ENCODE measurements at regions not wholly inside any gene's neighbourhood (a gene's known extent, or its start where the extent isn't known, plus 50 kb on each side); places are given as distances from the start of the nearest gene placed in this dataset.
"Not testable (repeated sequence)": the region's sequence is repeated elsewhere in the genome, so short reads cannot be mapped to it uniquely, and the experiment has no call there.

DNA sequence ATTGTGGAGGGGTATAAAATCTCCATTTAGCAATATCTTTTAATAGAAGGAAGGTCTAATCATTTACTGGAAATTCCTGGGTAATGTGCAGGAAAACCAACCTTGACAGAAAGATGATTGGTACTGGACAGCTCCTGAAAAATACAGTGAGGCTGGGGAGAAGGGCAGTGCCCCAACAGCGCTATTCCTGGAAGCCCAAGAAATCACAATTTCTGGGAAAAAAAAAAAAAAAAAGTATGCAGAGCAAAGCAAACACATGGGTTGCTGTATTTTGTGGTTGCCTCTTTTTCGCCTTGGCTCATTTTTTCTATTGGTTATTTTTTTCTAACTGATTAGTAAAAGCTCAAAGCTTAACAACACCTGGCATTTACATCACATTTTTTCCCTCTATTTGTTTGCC lies 249.7 kb downstream of the ENC1 start:
- CTCF ChIA-PET = interaction anchor here (0.6 to 0.7 kb wide), 2 partner anchors 375 to 410 kb away, joined by 3 to 4 read pairs; no protein-coding TSS in a partner anchor
- intact Hi-C loops (cut with micrococcal nuclease; ENCODE audit: unreplicated experiment) = loop anchor here (5.0 to 10.0 kb wide), 5 partner anchors 64 to 489 kb away; no protein-coding TSS in a partner anchor

DNA sequence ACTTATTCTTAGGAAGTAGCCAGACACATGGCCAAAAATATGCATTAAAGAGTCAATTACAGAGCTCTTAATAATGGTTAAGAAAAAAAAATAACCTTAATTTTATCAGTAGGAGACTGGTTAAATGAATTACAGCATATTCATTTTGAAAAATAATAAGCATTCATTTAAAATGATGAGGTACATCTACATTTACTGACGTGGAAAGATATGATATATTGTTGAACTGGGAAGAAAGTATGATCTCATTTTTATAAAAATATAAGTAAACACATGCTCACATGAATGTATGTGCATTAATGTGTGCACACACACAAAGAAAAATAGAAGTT lies 250.3 kb downstream of the ENC1 start:
- H3K4me1 Mint-ChIP-seq (ENCODE audit: low read depth, unreplicated experiment) = peaks cover 44% of the 10 kb centered on the region
- peaks cover 17% of the 10 kb centered on the region for H3K36me3 Mint-ChIP-seq (ENCODE audit: insufficient read depth, unreplicated experiment)
- H3K9me3 Mint-ChIP-seq (ENCODE audit: low read depth, unreplicated experiment) = no peaks in the 10 kb centered on the region
- BruUV-seq (replicated peaks) = no TSS peak
- H3K27me3 Mint-ChIP-seq (ENCODE audit: unreplicated experiment) = no peaks in the 10 kb centered on the region
- intact Hi-C loops (cut with micrococcal nuclease; ENCODE audit: unreplicated experiment) = loop anchor here (5.0 to 10.0 kb wide), 5 partner anchors 63 to 488 kb away; no protein-coding TSS in a partner anchor
- CTCF ChIA-PET = no interaction called here
- no peak overlapping the region for H3K4me3 Mint-ChIP-seq (ENCODE audit: low read depth, unreplicated experiment)
- H3K27ac Mint-ChIP-seq (ENCODE audit: unreplicated experiment) = no peak overlapping the region
- no peak for DNase-seq
- TF ChIP-seq, protein P1, sequence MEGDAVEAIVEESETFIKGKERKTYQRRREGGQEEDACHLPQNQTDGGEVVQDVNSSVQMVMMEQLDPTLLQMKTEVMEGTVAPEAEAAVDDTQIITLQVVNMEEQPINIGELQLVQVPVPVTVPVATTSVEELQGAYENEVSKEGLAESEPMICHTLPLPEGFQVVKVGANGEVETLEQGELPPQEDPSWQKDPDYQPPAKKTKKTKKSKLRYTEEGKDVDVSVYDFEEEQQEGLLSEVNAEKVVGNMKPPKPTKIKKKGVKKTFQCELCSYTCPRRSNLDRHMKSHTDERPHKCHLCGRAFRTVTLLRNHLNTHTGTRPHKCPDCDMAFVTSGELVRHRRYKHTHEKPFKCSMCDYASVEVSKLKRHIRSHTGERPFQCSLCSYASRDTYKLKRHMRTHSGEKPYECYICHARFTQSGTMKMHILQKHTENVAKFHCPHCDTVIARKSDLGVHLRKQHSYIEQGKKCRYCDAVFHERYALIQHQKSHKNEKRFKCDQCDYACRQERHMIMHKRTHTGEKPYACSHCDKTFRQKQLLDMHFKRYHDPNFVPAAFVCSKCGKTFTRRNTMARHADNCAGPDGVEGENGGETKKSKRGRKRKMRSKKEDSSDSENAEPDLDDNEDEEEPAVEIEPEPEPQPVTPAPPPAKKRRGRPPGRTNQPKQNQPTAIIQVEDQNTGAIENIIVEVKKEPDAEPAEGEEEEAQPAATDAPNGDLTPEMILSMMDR (IDR thresholded peaks at IDR 0.05; ENCODE audit: unreplicated experiment) = no peak

More for the DNA sequence above, 249.7 kb downstream of the ENC1 start:
- DNase-seq = no peak
- no peak overlapping the region for H3K4me3 Mint-ChIP-seq (ENCODE audit: low read depth, unreplicated experiment)
- H3K4me1 Mint-ChIP-seq (ENCODE audit: low read depth, unreplicated experiment) = peaks cover 47% of the 10 kb centered on the region
- H3K27me3 Mint-ChIP-seq (ENCODE audit: unreplicated experiment) = no peaks in the 10 kb centered on the region
- TF ChIP-seq, protein P1 (IDR thresholded peaks at IDR 0.05; ENCODE audit: unreplicated experiment) = no peak
- H3K36me3 Mint-ChIP-seq (ENCODE audit: insufficient read depth, unreplicated experiment) = peaks cover 19% of the 10 kb centered on the region
- no peaks in the 10 kb centered on the region for H3K9me3 Mint-ChIP-seq (ENCODE audit: low read depth, unreplicated experiment)
- no TSS peak for BruUV-seq (replicated peaks)
- H3K27ac Mint-ChIP-seq (ENCODE audit: unreplicated experiment) = no peak overlapping the region

DNA sequence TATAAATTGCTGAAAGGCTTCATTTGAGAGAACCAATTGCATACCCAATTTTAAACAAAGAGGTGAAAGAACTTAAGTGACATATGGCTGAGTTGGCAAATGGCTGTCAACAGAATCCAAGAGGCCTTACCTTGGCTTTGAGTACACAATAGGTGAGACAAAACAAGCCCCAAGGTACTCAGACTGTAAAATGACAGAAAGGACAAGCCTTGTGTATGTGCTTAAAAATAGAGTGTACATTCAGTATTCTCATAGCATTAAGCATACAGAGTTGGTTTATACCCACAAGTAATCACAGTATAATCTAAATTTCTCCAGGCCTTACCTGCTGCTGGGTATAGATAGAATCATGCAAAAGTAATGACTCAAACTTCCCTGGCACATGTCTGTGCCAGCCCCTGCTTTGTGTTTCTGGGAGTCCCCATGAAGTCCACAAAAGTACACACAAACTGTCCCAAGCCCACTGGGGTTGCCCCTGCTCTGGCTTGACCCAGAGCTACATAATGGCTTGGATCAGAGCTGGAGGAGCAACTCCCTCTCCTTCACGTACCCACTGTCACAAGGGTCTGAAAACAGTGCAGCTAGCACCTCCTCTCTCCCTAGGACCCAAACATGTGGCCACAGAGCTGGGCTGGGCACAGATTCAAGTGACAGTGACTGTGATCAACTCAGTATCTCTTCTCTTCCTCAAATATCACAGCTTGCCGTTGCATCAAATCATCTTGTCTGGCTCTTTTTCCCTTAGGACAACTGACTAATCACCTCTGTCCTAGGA lies 250.8 kb downstream of the ENC1 start:
- DNase-seq = no peak
- H3K27ac Mint-ChIP-seq (ENCODE audit: unreplicated experiment) = no peak overlapping the region
- no peaks in the 10 kb centered on the region for H3K27me3 Mint-ChIP-seq (ENCODE audit: unreplicated experiment)
- H3K4me3 Mint-ChIP-seq (ENCODE audit: low read depth, unreplicated experiment) = no peak overlapping the region
- BruUV-seq (replicated peaks) = no TSS peak
- no peaks in the 10 kb centered on the region for H3K9me3 Mint-ChIP-seq (ENCODE audit: low read depth, unreplicated experiment)
- intact Hi-C loops (cut with micrococcal nuclease; ENCODE audit: unreplicated experiment) = loop anchor here (5.0 to 10.0 kb wide), 5 partner anchors 62 to 487 kb away; no protein-coding TSS in a partner anchor
- CTCF ChIA-PET = no interaction called here
- TF ChIP-seq, protein P1 (IDR thresholded peaks at IDR 0.05; ENCODE audit: unreplicated experiment) = no peak
- H3K4me1 Mint-ChIP-seq (ENCODE audit: low read depth, unreplicated experiment) = peaks cover 44% of the 10 kb centered on the region
- H3K36me3 Mint-ChIP-seq (ENCODE audit: insufficient read depth, unreplicated experiment) = peaks cover 11% of the 10 kb centered on the region

DNA sequence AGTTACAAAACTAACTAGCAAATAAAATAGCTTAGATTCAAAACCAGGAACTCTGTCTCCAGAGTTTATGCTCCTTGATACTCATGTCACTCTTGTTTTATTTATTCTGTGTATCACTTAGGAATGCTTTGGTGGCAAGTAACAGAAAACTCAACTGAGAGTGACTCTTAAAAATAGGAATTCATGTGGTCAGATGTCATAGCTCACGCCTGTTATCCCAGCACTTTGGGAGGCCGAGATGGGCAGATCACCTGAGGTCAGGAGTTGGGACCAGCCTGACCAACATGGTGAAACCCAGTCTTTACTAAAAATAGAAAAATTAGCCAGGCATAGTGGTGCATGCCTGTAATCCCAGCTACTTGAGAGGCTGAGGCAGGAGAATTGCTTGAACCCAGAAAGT lies 252.1 kb downstream of the ENC1 start:
- intact Hi-C loops (cut with micrococcal nuclease; ENCODE audit: unreplicated experiment); DNase-seq; H3K27ac Mint-ChIP-seq (ENCODE audit: unreplicated experiment); H3K9me3 Mint-ChIP-seq (ENCODE audit: low read depth, unreplicated experiment); BruUV-seq (replicated peaks); H3K36me3 Mint-ChIP-seq (ENCODE audit: insufficient read depth, unreplicated experiment); H3K4me3 Mint-ChIP-seq (ENCODE audit: low read depth, unreplicated experiment); H3K27me3 Mint-ChIP-seq (ENCODE audit: unreplicated experiment): not testable (repeated sequence)
- peaks cover 44% of the 10 kb centered on the region for H3K4me1 Mint-ChIP-seq (ENCODE audit: low read depth, unreplicated experiment)
- CTCF ChIA-PET = interaction anchor here (0.6 to 0.7 kb wide), 2 partner anchors 249 to 409 kb away, joined by 3 to 6 read pairs; no protein-coding TSS in a partner anchor

Data from Calu3 (cell line).